MCF 10A (cell line): ENCODE measurements at regions not wholly inside any gene's neighbourhood (a gene's known extent, or its start where the extent isn't known, plus 50 kb on each side); places are given as distances from the start of the nearest gene placed in this dataset.

Source experiments
- BruUV-seq: library from RNA; stranded (reverse); fragments of 400-500 nt; replicated peaks from 2 replicates; lab custom pipeline; 2021; lab: Mats Ljungman, UMichigan
- CTCF ChIA-PET: fragments of 300-600 bp; sonication (Branson Sonifier 250); formaldehyde crosslinking; extraction: SDS; loops from one replicate; lab custom pipeline; 2021; ENCODE audit warnings: antibody characterized with exemption, inconsistent platforms; lab: Yijun Ruan, JAX
- POLR2A ChIA-PET: fragments of 300-600, 350-650 bp; sonication (Branson Sonifier 250); formaldehyde crosslinking; extraction: SDS; loops from one replicate; lab custom pipeline; 2020; ENCODE audit warnings: antibody characterized with exemption, inconsistent platforms; lab: Yijun Ruan, JAX
- DNase-seq: peaks from one replicate; pipeline ENCODE4 v3.0.0-alpha.2; 2018; ENCODE audit not compliant: unreplicated experiment
- H3K27ac Mint-ChIP-seq: one replicate; pipeline ENCODE4 v1.8.0; 2022; ENCODE audit warnings: mild to moderate bottlenecking, low read depth, mixed read lengths; ENCODE audit not compliant: unreplicated experiment
- H3K27me3 Mint-ChIP-seq: one replicate; pipeline ENCODE4 v1.8.0; 2022; ENCODE audit warnings: mixed read lengths; ENCODE audit not compliant: insufficient read depth, unreplicated experiment
- H3K36me3 Mint-ChIP-seq: one replicate; pipeline ENCODE4 v1.8.0; 2022; ENCODE audit warnings: mild to moderate bottlenecking, moderate library complexity, mixed read lengths; ENCODE audit not compliant: insufficient read depth, unreplicated experiment
- H3K4me1 Mint-ChIP-seq: one replicate; pipeline ENCODE4 v1.8.0; 2022; ENCODE audit warnings: mixed read lengths; ENCODE audit not compliant: insufficient read depth, unreplicated experiment
- H3K4me3 Mint-ChIP-seq: one replicate; pipeline ENCODE4 v1.8.0; 2022; ENCODE audit warnings: mild to moderate bottlenecking, moderate library complexity, mixed read lengths; ENCODE audit not compliant: unreplicated experiment
- H3K9me3 Mint-ChIP-seq: one replicate; pipeline ENCODE4 v1.8.0; 2022; ENCODE audit warnings: mixed read lengths; ENCODE audit not compliant: unreplicated experiment
- intact Hi-C: fragments of 100-400 bp; cut with micrococcal nuclease; formaldehyde crosslinking; loops from 2 replicates; pipeline ENCODE4 v1.14.1; 2022
- TF ChIP-seq, protein P1 (sequence below): fragments of 200-600 bp; IDR thresholded peaks from one replicate; pipeline ENCODE4 v1.8.0; 2022; ENCODE audit warnings: antibody characterized with exemption, mild to moderate bottlenecking; ENCODE audit not compliant: unreplicated experiment

DNA sequence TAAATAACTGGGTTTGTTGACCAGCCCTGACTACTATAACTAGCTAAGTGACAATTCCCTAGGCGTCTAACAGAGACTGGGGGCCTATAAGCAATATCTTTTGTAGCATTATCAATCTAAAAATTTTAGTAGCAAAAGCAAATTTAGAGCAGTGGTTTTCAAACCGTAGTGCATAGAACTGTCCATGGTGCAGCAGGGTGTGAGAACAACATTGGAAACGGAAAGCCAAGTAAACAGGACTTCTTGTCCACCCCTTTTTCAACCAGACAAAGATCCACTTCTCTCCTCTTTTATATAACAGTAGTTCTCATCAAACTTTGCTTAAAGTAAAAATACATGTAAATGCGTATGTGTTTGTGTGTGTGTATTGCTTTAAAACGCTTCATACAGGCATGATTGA, 1099.1 kb upstream of the ATXN8OS start:
- no peaks in the 10 kb centered on the region for H3K27me3 Mint-ChIP-seq
- no peak for DNase-seq
- TF ChIP-seq, protein P1, sequence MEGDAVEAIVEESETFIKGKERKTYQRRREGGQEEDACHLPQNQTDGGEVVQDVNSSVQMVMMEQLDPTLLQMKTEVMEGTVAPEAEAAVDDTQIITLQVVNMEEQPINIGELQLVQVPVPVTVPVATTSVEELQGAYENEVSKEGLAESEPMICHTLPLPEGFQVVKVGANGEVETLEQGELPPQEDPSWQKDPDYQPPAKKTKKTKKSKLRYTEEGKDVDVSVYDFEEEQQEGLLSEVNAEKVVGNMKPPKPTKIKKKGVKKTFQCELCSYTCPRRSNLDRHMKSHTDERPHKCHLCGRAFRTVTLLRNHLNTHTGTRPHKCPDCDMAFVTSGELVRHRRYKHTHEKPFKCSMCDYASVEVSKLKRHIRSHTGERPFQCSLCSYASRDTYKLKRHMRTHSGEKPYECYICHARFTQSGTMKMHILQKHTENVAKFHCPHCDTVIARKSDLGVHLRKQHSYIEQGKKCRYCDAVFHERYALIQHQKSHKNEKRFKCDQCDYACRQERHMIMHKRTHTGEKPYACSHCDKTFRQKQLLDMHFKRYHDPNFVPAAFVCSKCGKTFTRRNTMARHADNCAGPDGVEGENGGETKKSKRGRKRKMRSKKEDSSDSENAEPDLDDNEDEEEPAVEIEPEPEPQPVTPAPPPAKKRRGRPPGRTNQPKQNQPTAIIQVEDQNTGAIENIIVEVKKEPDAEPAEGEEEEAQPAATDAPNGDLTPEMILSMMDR: no peak
- no peaks in the 10 kb centered on the region for H3K36me3 Mint-ChIP-seq
- H3K4me3 Mint-ChIP-seq: no peak overlapping the region
- intact Hi-C loops: no loop called here
- ChIA-PET POLR2A (no interaction called here), CTCF (interaction anchor here (0.6 kb wide), 1 partner anchor 8 kb away, joined by 4 read pairs; no protein-coding TSS in a partner anchor)
- no TSS peak for BruUV-seq
- no peaks in the 10 kb centered on the region for H3K4me1 Mint-ChIP-seq
- H3K27ac Mint-ChIP-seq: no peak overlapping the region
- no peaks in the 10 kb centered on the region for H3K9me3 Mint-ChIP-seq

DNA sequence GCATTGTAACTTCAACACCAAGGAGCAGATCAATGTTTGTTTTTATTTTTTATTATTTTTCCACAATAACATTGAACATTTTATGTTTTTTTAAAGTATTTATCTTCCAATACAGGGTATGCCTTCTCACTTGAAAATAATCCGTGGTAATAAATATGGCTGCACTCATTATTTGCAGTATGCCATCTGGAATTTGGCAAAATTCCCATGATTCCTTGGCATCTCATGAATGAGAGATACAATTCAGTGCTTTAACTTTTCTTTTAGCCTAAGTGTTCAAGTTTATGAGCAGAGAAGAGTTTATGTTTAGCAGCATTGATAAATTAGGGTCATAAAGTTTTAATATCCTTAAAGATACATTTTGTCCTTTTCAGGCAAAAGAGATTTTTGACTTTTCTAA, 1109.6 kb upstream of the ATXN8OS start:
- CTCF ChIA-PET: no interaction called here
- intact Hi-C loops: no loop called here
- POLR2A ChIA-PET: no interaction called here
- Mint-ChIP-seq H3K27ac (no peak overlapping the region), H3K9me3 (peaks cover 21% of the 10 kb centered on the region), H3K4me1 (no peaks in the 10 kb centered on the region), H3K27me3 (no peaks in the 10 kb centered on the region), H3K36me3 (no peaks in the 10 kb centered on the region), H3K4me3 (no peak overlapping the region)
- TF ChIP-seq, protein P1: no peak
- no TSS peak for BruUV-seq
- no peak for DNase-seq

DNA sequence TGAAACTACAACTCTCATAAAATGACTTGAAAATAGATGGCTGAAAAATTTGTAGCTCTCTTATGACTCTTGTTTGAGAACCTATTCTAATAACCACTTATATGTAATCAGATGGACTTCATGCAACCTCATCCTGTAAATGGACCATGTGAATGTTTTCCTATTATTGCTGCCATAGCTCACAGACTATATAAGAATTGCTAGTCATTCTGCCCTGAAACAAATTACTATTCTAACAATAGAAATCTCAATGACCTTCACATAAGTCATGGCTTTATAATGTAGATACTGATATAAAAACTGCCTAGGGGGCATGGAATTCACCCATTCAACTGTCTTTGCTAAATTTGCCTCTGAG, 1111.0 kb upstream of the ATXN8OS start:
- no peak overlapping the region for H3K27ac Mint-ChIP-seq
- no peaks in the 10 kb centered on the region for H3K4me1 Mint-ChIP-seq
- H3K9me3 Mint-ChIP-seq: peaks cover 21% of the 10 kb centered on the region
- TF ChIP-seq, protein P1: no peak
- no peaks in the 10 kb centered on the region for H3K36me3 Mint-ChIP-seq
- BruUV-seq: no TSS peak
- DNase-seq: no peak
- POLR2A ChIA-PET: interaction anchor here (0.7 kb wide), 1 partner anchor 1731 kb away, joined by 3 read pairs; no protein-coding TSS in a partner anchor
- CTCF ChIA-PET: no interaction called here
- no peaks in the 10 kb centered on the region for H3K27me3 Mint-ChIP-seq
- H3K4me3 Mint-ChIP-seq: no peak overlapping the region
- intact Hi-C loops: no loop called here

DNA sequence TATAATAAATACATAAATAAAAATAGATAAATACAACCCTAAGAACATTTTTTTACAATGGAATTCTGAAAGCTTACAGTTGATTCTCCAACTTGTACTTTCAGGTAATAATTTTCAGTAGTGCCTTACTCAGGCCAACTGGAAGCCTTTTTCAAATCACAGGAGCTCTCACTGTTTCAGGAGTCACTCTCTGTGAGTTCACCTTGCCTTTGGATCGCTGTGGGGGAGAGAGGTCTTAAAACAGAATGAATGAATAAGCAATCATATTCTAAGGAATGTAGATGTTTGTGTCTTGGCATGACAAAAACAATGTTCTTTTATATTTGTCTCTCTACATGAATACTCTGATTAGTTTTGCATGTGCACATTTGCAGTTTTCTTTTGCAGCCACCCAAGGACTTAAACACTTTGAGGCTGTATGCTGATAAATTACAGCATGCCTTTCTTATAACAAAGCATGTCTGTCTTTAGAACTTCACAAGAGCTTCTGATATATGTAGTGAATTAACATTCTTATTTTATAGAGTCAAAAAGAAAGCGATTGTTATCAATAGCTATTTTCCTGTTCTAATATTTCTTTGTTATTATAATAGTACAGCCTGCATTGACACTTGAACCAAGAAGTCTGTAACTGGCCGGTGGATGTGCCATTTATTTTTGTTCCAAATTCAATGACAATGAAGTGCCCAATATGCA, 1111.5 kb upstream of the ATXN8OS start:
- no peaks in the 10 kb centered on the region for H3K4me1 Mint-ChIP-seq
- no peaks in the 10 kb centered on the region for H3K27me3 Mint-ChIP-seq
- H3K4me3 Mint-ChIP-seq: no peak overlapping the region
- no peak for DNase-seq
- CTCF ChIA-PET: interaction anchor here (0.5 kb wide), 1 partner anchor 305 kb away, joined by 3 read pairs; no protein-coding TSS in a partner anchor
- BruUV-seq: no TSS peak
- H3K9me3 Mint-ChIP-seq: peaks cover 16% of the 10 kb centered on the region
- H3K36me3 Mint-ChIP-seq: no peaks in the 10 kb centered on the region
- H3K27ac Mint-ChIP-seq: no peak overlapping the region
- TF ChIP-seq, protein P1: no peak
- intact Hi-C loops: no loop called here
- POLR2A ChIA-PET: interaction anchor here (0.7 kb wide), 1 partner anchor 1730 kb away, joined by 3 read pairs; no protein-coding TSS in a partner anchor
